NCI-H187 (cell line): ENCODE measurements at regions not wholly inside any gene's neighbourhood (a gene's known extent, or its start where the extent isn't known, plus 50 kb on each side); places are given as distances from the start of the nearest gene placed in this dataset.

Experiments
- DNase-seq, 2 experiments: peaks; one replicate each; lab custom pipeline; 2025; lab: John Stamatoyannopoulos, UW

GRCh38 chr6:113564371-113565171 lies 292.6 kb upstream of the MARCKS start:
- DNase-seq = peak; percentile 72 to 85

- DNase-seq = no peak
Observed at GRCh38 chr6:113565306-113565705, 291.8 kb upstream of the MARCKS start.

GRCh38 chr6:113570161-113570560 lies 287.0 kb upstream of the MARCKS start:
- no peak for DNase-seq

- DNase-seq = no peak
Observed at GRCh38 chr6:113570641-113571040, 286.5 kb upstream of the MARCKS start.

- DNase-seq = no peak
Observed at GRCh38 chr6:113574147-113574546, 283.0 kb upstream of the MARCKS start.

- DNase-seq = no peak
Observed at GRCh38 chr6:113576310-113576709, 280.8 kb upstream of the MARCKS start.

- no peak for DNase-seq
Observed at GRCh38 chr6:113578691-113579090, 278.5 kb upstream of the MARCKS start.

- no peak for DNase-seq
Observed at GRCh38 chr6:113584767-113585166, 272.4 kb upstream of the MARCKS start.

GRCh38 chr6:113585246-113585645 lies 271.9 kb upstream of the MARCKS start:
- DNase-seq = no peak

GRCh38 chr6:113586413-113587077 lies 270.6 kb upstream of the MARCKS start:
- no peak for DNase-seq

GRCh38 chr6:113587078-113587699 lies 270.0 kb upstream of the MARCKS start:
- peak in 1 of 2 experiments; percentile 10 for DNase-seq

- no peak for DNase-seq
Observed at GRCh38 chr6:113588646-113589045, 268.5 kb upstream of the MARCKS start.

GRCh38 chr6:113591896-113592827 lies 265.0 kb upstream of the MARCKS start:
- no peak for DNase-seq

- no peak for DNase-seq
Observed at GRCh38 chr6:113594726-113595125, 262.4 kb upstream of the MARCKS start.

GRCh38 chr6:113595911-113596376 lies 261.2 kb upstream of the MARCKS start:
- DNase-seq = no peak

- no peak for DNase-seq
Observed at GRCh38 chr6:113596387-113597230, 260.5 kb upstream of the MARCKS start.

- DNase-seq = no peak
Observed at GRCh38 chr6:113597231-113597583, 259.9 kb upstream of the MARCKS start.

GRCh38 chr6:113598786-113599185 lies 258.4 kb upstream of the MARCKS start:
- no peak for DNase-seq

GRCh38 chr6:113599444-113599843 lies 257.7 kb upstream of the MARCKS start:
- DNase-seq = no peak

- no peak for DNase-seq
Observed at GRCh38 chr6:113600551-113601339, 256.4 kb upstream of the MARCKS start.
